COLO668 (cell line): ENCODE measurements at regions not wholly inside any gene's neighbourhood (a gene's known extent, or its start where the extent isn't known, plus 50 kb on each side); places are given as distances from the start of the nearest gene placed in this dataset.
"Not testable (repeated sequence)": the region's sequence is repeated elsewhere in the genome, so short reads cannot be mapped to it uniquely, and the experiment has no call there.

Experiments used
- DNase-seq: peaks from one replicate; lab custom pipeline; 2025; ENCODE audit not compliant: unreplicated experiment; lab: John Stamatoyannopoulos, UW

GRCh38 chr17:47066841-47067682, 88.0 kb upstream of the RPRML start:
- peak; percentile 74 for DNase-seq

GRCh38 chr17:47066095-47066494, 87.0 kb upstream of the RPRML start:
- no peak for DNase-seq

- no peak for DNase-seq
These were observed 85.6 kb upstream of the RPRML start for GRCh38 chr17:47064684-47065083.

- no peak for DNase-seq
These were observed 84.4 kb upstream of the RPRML start for GRCh38 chr17:47063475-47063874.

- DNase-seq = not testable (repeated sequence)
These were observed 83.8 kb upstream of the RPRML start for GRCh38 chr17:47062851-47063250.

GRCh38 chr17:47060005-47060404, 81.0 kb upstream of the RPRML start:
- DNase-seq = not testable (repeated sequence)

- no peak for DNase-seq
These were observed 78.8 kb upstream of the RPRML start for GRCh38 chr17:47057830-47058229.

GRCh38 chr17:47057279-47057678, 78.2 kb upstream of the RPRML start:
- DNase-seq = not testable (repeated sequence)

GRCh38 chr17:47056687-47057086, 77.6 kb upstream of the RPRML start:
- not testable (repeated sequence) for DNase-seq
